ENCODE measurements at regions not wholly inside any gene's neighbourhood (a gene's known extent, or its start where the extent isn't known, plus 50 kb on each side); places are given as distances from the start of the nearest gene placed in this dataset.
"Not testable (repeated sequence)": the region's sequence is repeated elsewhere in the genome, so short reads cannot be mapped to it uniquely, and the experiment has no call there.

DNA sequence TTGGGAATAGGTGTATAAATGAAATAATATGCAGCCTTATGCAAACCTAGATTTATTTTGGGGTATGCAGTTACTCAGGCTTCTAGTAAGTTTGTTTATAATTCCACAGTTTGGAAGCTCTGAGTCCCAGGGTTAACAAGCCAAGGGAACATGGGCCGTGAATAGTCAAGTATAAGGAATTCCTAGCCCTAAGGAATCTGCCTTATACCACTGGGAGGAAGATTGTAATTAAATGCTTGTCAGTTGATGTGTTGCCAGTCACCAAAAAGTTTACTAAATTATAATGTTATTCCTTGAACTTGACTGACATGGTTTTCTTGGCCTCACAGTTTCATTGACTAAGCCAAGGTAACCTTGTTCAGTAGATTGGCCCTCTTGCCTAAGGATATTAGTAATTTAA lies 72.4 kb upstream of the SGO1 start:
- no peak for DNase-seq (ENCODE audit: low read depth)

DNA sequence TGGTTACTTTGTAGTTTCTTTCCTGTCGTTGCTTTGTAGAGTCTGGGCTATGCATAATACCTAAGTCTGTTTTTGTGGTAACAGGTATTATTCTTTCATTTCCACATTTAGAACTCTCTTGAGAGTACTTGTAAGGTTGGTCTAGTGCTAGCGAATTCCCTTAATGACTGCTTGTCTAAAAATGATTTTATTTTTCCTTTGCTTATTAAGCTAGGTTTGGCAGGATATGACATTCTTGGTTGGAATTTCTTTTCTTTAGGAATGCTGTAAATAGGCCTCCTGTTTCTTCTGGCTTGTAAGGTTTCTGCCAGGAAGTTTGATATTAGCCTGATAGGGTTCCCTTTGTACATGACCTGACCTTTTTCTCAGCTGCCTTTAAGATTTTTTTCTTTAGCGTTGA lies 70.1 kb upstream of the SGO1 start:
- DNase-seq (ENCODE audit: low read depth), result peak; percentile 4

DNA sequence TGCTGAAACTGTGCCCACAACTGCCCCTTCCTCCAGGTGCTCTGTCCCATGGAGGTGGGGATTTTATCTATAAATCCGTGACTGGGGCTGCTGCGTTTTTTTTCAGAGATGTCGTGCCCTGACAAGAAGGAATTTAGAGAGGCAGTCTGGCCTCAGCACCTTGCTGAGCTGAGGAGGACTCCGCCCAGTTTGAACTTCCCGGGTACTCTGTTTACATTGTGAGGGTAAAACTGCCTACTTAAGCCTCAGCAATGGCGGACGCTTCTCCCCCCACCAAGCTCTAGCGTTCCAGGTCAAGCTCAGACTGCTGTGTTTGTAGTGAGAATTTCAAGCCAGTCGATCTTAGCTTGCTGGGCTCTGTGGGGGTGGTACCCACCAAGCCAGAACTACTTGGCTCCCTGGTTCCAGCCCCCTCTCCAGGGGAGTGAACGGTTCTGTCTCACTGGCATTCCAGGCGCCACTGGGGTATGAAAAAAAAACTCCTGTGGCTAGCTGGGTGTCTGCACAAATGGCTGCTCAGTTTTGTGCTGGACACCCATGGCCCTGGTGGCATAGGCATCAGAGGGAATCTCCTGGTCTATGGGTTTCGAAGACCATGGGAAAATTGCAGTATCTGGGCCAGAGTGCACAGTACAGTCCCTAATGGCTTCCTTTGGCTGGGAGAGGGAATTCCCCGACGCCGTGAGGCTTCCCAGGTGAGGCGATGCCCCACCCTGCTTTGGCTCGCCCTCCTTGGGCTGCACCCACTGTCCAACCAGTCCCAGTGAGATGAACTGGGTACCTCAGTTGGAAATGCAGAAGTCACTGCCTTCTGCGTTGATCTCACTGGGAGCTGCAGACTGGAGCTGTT lies 68.5 kb upstream of the SGO1 start:
- DNase-seq (ENCODE audit: low read depth), result no peak

DNA sequence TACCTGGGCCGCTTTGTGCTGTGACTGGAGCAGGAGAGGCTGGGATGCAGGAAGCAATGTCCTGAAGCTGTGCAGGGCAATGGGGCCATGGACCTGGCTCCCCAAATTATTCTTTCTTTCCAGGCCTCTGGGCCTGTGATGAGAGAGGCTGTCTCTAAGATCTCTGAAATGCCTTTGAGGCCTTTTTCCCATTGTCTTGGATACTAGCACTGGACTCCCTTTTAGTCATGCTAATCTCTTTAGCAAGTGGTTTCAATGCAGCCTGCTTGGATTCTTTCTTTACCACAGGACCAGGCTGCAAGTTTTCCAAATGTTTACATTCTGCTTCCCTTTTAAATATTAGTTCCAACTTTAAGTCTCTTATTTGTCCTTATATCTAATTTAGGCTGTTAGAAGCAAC lies 64.8 kb upstream of the SGO1 start:
- DNase-seq (ENCODE audit: low read depth), result no peak

DNA sequence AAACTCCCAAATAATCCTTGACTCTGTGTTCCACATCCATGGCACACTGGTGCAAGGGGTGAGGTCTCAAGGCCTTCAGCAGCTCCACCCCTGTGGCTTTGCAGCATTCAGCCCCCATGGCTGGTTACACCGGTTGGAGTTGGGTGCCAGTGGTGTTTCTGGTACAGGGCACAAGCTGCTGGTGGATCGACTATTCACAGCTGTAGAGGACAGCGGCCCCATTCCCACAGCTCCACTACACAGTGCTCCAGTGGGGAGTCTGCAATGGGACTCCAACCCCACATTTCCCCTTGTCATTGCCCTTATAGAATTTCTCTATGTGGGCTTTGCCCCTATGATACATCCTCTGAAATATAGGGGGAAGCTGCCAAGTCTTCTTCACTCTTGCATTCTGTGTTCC lies 64.3 kb upstream of the SGO1 start:
- DNase-seq (ENCODE audit: low read depth), result no peak

DNA sequence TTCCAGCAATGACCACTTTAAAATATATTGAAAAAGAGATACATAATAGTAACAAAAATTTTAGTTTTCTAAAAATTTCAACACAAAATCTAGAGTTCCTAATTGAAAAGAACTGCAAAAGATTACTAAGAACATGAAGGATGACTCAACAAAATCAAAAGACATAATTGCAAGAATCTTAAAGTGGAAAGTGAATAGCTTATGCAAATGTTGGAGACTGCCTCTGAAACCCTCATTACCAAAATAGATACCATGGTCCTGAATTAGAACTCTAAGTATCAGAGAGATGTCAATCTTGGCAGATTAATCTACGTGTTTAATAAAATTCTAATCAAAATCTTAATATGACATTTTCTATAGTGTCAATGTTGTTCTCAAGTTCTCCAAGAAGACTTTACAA lies 60.7 kb upstream of the SGO1 start:
- DNase-seq (ENCODE audit: low read depth), result no peak

DNA sequence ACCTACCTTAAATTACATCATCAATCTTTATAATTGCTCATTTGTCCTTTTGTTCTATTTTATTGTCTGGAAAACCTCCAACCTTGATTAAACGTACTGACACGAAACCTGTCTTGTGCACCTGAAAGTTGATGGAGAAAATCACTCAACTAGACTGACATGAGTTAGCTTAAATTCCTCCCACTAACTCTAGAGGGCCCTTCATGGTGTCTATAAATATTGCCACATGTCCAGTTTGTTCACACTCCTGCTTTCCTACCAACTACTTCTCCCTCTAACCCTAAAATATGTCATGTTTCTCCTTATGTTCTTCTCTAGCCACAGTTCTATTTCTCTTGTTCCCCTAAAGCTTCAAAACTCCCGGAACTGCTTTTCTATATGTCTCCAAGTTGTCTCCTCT lies 59.8 kb upstream of the SGO1 start:
- DNase-seq (ENCODE audit: low read depth), result no peak

DNA sequence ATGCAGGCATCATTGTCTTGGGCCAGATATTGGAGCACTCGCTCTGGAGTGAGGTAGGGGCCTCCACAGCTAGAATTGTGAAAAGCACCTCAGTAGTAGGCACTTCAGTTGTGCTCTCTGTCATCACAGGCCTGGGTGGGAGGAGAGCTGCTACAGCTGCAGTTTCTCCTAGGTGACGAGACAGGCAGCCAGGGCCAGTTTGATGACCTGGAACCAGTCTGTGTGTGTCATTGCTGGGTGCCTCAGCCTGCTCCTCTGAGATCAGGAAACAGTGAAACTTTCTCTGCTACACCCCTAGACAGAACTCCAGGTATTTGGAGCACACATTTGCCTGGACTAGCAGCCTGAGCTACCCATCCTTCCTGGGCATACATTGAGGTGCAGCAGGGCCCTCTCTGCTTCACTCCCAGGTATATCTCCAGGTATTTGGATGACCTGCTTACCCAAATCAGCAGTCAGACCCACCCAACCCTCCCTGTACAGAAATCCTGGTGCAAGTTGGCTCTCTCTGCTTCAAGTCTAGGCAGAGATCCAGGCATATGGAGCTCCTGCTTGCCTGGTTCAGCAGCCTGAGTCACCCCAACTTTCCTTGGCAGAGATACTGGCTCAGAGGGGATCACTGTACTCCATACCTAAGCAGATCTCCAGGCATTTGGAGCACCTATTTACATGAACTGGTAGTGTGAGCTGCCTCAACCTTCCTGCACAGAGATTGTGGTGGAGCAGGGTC lies 54.3 kb upstream of the SGO1 start:
- no peak for DNase-seq (ENCODE audit: low read depth)

DNA sequence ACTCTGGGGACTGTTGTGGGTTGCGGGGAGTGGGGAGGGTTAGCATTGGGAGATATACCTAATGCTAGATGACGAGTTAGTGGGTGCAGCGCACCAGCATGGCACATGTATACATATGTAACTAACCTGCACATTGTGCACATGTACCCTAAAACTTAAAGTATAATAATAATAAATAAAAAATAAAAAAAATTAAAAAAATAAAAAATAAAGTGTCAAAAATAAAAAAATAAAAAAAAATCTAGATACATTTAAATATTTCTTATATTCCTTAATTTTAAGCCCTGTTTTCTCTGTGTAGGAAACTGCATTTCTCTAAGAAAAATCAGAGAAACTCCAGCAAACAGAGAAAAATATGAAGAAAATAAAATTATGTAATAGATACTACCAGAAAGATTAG lies 52.2 kb upstream of the SGO1 start:
- DNase-seq (ENCODE audit: low read depth), result not testable (repeated sequence)

DNA sequence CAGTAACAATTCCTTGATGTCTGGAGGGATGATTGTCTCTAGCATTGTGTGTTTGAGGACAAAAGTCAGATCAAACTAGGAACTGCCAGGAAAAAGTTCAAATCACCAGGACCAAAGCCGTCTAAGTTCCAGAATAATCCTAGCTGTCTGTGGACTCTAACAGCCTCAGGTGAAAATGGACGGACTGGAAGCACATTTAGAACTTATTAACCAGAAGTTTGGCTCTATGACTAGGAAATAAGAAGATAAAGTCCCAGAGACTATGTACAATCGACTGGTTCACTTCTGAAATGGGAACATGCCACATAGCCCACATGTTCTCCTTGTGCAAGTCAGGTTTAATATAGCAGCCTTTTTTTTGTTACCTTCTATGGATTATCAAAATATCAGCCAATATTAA lies 50.6 kb upstream of the SGO1 start:
- no peak for DNase-seq (ENCODE audit: low read depth)

Measured in LHCN-M2 (cell line).